Activated CD8-positive, alpha-beta memory T cell treated with anti-CD3 and anti-CD28 coated beads for 4 hours (primary cell): ENCODE measurements at regions not wholly inside any gene's neighbourhood (a gene's known extent, or its start where the extent isn't known, plus 50 kb on each side); places are given as distances from the start of the nearest gene placed in this dataset.

Source experiments
- DNase-seq, 2 donors: peaks; one replicate each; pipeline ENCODE4 v3.0.0-alpha.2; 2020; ENCODE audit warnings: low read depth in 2 of 2

GRCh38 chr6:40340957-40341356 is 246.2 kb downstream of the LRFN2 start:
- DNase-seq, result no peak

- no peak for DNase-seq
These were observed 247.0 kb downstream of the LRFN2 start for GRCh38 chr6:40340196-40340595.

DNA sequence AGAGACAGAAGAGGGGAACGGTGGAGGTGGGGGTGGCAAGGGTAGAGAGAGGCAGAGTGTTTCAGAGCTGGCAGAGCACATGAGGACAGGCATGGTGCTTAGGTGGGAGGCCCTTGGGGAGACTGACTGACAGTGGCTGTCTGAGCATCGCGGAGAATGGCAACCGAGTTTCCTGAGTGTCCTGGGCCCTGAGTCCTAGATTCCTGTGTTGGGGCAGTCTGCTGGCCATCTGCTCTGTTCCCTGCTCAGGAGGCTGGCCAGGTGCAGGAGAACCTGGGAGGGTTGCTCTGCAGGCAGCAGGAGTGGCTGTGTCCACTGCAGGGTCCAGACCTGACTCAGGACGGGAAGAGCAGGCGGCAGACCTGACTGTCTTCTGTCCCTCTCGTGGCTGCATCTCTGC is 248.9 kb downstream of the LRFN2 start:
- DNase-seq, result no peak

- no peak for DNase-seq
These were observed 250.0 kb downstream of the LRFN2 start for GRCh38 chr6:40336940-40337760.

- no peak for DNase-seq
These were observed 250.9 kb downstream of the LRFN2 start for GRCh38 chr6:40336296-40336695.

DNA sequence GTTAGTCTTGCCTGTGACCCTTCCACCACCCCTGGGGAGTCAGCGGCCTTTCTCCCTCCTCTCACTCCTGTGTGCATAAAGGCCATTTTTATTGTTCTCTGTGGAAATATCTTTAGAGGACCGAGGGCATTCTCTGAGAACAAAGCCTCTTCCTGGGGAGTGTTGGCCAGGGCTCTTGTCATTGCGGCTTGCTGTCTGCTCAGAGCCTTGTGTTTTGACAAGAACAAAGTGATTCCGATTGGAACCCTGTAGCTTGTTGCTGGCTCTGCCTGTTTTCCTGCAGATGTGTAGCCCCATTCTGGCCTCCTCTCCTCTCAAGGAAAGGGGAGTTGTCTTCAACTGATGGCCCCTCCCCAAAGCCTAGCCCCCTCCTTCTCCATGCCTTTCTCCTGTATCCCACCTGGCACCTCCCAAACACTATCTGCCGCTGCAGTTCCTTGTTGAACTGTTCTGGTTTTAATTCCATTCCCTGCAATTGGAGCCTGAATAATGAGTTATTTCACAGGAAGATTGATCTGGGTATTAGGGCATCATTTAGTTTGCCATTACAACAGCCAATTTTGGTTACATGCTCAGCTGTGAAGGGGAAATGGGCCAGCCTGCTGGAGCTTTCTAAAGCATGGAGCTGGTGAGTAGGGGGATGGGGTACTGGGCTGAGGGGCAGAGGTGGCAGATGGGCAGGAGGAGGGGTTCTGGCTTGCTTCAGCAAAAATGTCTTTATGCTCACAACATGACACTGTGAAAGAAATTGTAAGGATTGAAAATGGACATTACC is 252.5 kb downstream of the LRFN2 start:
- DNase-seq, result no peak

- DNase-seq, result no peak
These were observed 255.6 kb downstream of the LRFN2 start for GRCh38 chr6:40331545-40331944.

DNA sequence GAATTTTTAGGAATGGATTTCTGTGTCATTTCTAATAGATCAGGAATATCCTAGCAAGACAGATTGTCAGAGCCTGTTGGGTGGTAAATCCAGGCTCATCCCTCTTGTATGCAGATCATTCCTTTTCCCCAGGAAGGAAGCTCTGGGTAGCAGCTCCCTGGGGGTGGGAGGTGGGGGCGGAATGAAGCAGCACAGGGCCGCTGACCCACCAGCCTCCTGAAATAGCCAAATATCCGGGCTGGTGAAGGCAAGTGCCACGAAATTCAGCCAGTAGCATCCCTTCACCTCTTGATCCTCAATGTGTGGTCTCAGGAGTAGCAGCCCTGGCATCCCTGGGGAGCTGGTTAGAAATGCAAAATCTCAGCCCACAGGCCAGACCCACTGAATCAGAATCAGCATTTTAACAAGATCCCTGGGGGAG is 256.9 kb downstream of the LRFN2 start:
- no peak for DNase-seq

DNA sequence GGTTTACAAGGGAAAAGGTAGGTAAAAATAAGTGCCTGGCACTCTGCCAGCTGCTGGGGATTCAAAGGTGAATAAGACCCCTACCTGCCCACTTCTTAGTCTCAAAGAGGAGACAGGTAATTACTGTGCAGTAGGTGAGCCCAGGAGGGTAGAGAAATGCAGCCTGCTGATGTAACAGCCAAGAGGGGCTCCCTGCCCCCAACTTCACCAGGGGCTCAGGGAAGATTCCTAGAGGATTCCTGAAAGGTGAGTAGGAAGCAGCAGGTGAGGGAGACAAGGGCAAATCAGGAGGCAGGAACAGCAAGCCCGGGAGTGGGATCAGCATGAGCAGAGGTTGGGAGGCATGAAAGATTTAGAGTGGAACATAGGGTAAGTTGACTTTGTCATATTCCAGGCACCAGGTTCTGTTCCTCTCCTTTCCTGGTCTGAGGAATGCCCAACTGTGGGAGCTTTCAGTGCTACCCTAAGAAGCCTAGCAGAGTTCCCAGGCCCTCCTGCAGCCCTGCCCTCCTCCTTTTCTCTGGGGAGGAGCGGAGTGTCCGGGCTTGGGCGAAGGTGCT is 258.1 kb downstream of the LRFN2 start:
- no peak for DNase-seq

DNA sequence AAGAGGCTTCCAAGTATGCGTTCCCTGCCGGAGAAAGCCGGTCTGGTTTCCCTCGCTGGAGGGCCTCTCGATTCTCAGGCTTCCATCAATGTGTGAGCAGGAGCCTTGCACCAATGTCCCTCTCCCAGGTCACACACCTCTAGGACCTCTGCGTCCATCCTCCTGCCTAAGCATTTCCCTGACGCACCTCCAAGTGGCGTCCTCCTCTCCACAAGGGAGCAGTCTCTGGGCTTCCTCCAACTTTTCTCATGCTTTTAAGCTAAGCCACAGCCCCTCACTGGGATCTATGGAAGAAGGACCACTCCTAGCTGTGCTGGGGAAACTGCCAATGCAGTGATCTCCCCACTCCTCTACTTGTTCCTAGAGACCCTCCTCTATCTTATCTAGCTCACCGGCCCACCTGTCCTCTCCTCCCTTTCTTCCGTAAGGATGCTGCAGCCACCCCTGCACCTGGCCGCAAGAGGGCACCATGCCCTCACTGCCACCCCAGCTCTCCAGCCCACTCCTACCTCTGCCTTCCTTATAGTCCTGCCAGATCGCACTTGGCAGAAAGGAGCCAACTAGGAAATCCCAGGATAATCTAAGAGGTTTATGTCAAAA is 258.7 kb downstream of the LRFN2 start:
- DNase-seq, result no peak

GRCh38 chr6:40326714-40327421 is 260.3 kb downstream of the LRFN2 start:
- no peak for DNase-seq

- DNase-seq, result no peak
These were observed 261.4 kb downstream of the LRFN2 start for GRCh38 chr6:40325791-40326190.

- DNase-seq, result no peak
These were observed 262.1 kb downstream of the LRFN2 start for GRCh38 chr6:40325041-40325440.

- no peak for DNase-seq
These were observed 263.1 kb downstream of the LRFN2 start for GRCh38 chr6:40323881-40324634.

DNA sequence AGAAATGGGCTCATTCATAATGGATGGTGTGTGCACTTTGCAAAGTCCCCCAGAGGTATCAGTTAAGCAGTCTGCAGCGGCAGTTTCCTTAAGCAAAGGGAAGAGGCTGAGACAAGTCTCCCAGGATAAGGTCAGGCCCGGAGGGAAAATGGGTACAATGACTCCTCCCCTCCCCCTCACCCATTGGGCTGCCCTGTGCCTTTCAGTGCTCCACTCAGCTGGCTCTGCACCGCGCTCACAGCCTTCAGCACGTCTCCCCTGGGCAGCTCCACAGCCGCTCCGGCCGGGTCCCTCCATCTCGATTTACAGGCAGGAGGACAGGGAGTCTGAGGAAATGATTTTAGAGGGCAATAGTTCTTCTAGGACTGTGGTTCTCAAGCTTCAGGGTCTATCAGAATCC is 264.8 kb downstream of the LRFN2 start:
- no peak for DNase-seq

DNA sequence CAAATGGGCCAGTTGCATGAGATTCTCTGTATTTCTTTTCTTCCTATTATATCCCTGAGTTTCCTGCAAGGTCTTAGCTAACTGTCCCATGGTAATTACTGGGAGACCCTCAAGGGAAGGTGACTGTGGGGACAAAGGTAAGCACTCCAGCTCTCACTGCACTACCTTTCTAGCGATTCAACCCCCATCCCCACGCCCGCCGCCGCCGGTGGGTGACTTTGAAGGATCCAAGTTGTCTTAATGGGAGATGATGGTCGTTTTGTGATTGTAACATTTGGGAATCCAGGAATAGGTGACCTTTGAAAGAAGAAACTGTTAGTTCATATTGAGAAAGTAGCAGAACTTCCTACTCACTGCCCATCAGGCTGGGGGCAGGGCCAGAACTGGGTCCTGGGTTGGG is 265.5 kb downstream of the LRFN2 start:
- no peak for DNase-seq

DNA sequence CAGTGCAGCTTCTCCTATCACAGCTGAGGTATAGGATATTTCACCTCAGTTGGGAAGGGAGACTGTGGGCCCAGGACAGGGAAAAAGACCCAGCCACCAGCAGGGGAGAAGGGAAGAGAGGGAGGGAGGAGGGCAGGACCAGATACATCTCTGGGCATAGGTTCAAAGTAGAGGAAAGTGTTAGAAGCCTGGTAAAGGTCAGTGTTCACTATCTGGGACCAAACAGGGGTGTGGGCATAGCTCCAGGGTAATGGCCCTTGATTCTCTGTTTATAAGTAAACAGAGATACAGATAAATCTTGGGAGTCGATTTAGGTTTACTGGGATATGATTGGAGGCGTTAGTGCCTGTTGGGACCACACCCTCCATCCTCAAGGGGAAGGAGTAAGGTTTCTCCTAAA is 266.2 kb downstream of the LRFN2 start:
- no peak for DNase-seq

DNA sequence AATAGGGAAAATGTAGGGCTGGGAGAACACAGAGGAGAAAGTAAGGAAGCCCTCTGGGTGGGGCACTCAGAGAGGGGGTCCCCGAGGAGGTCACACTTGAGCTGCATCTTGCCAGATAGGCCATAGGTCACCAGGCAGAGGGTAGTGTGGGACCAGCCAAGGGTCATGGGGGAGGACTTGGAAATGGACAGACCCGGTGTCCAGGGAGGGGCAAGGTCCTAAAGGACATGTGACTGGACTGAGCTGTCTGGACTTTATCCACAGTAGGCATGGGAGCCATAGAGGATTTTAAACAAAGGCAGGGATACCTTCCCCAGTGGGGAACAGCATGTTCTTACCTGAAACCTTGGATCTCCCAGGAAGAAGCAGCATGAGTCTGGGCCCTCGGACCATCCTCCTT is 266.7 kb downstream of the LRFN2 start:
- DNase-seq, result no peak

GRCh38 chr6:40319124-40319523 is 268.0 kb downstream of the LRFN2 start:
- DNase-seq, result no peak

- DNase-seq, result no peak
These were observed 272.1 kb downstream of the LRFN2 start for GRCh38 chr6:40315060-40315459.

- no peak for DNase-seq
These were observed 273.6 kb downstream of the LRFN2 start for GRCh38 chr6:40313582-40313981.
